SK-N-SH (cell line): ENCODE measurements at regions not wholly inside any gene's neighbourhood (a gene's known extent, or its start where the extent isn't known, plus 50 kb on each side); places are given as distances from the start of the nearest gene placed in this dataset.

Experiments used
- CTCF ChIA-PET: fragments of 300-600, 350-600 bp; formaldehyde crosslinking; extraction: SDS; loops from one replicate; lab custom pipeline; 2021; lab: Yijun Ruan, JAX
- POLR2A ChIA-PET: fragments of 350-600 bp; sonication (Branson Sonifier 250); formaldehyde crosslinking; extraction: SDS; loops from one replicate; lab custom pipeline; 2020; ENCODE audit warnings: antibody characterized with exemption, inconsistent platforms; lab: Yijun Ruan, JAX
- DNase-seq: peaks from one replicate; pipeline ENCODE4 v3.0.0; 2012
- H2AFZ ChIP-seq: fragments of 200-600 bp; sonication (generic); 2 replicates; pipeline ENCODE4 v1.8.1; 2016; ENCODE audit warnings: antibody characterized with exemption, mild to moderate bottlenecking, low read depth
- H3F3A ChIP-seq: fragments of 200-600 bp; sonication (generic); replicated peaks from 2 replicates; pipeline ENCODE3; 2016; ENCODE audit warnings: antibody characterized with exemption, mild to moderate bottlenecking; ENCODE audit not compliant: insufficient read depth
- H3K27ac ChIP-seq, 2 experiments: fragments of 200-500 bp in 1 of 2; fragments of 200-600 bp in 1 of 2; sonication (Bioruptor generic) in 1 of 2; sonication (generic), shearing (Covaris generic) in 1 of 2; 2 replicates each; pipeline versions ENCODE4 v1.5.1 to v1.6.1; 2014 to 2016; ENCODE audit warnings: low read depth in 2 of 2, inconsistent platforms in 1 of 2, low read length in 1 of 2, mild to moderate bottlenecking in 1 of 2, mixed read lengths in 1 of 2
- H3K27me3 ChIP-seq: fragments of 200-600 bp; sonication (generic), shearing (Covaris generic); 2 replicates; pipeline ENCODE4 v1.6.1; 2016; ENCODE audit warnings: mixed run types; ENCODE audit not compliant: insufficient read depth
- H3K36me3 ChIP-seq, 2 experiments: fragments of 200-500 bp in 1 of 2; fragments of 200-600 bp in 1 of 2; sonication (Bioruptor generic) in 1 of 2; sonication (generic) in 1 of 2; replicated peaks in 1 of 2; 2 replicates each; pipeline versions ENCODE3 to v1.5.1; 2014 to 2016; ENCODE audit warnings: low read length in 1 of 2, mild to moderate bottlenecking in 1 of 2; ENCODE audit not compliant: insufficient read depth in 2 of 2, control insufficient read depth in 1 of 2
- H3K4me1 ChIP-seq, 2 experiments: fragments of 200-500 bp in 1 of 2; fragments of 200-600 bp in 1 of 2; sonication (Bioruptor generic) in 1 of 2; sonication (generic), shearing (Covaris generic) in 1 of 2; 2 replicates each; pipeline versions ENCODE4 v1.5.1 to v1.6.1; 2014 to 2016; ENCODE audit warnings: low read depth in 1 of 2, low read length in 1 of 2, mixed run types in 1 of 2; ENCODE audit not compliant: insufficient read depth in 2 of 2, control insufficient read depth in 1 of 2
- H3K4me2 ChIP-seq: fragments of 200-600 bp; sonication (generic), shearing (Covaris generic); 2 replicates; pipeline ENCODE4 v1.6.1; 2017; ENCODE audit warnings: mixed run types
- H3K4me3 ChIP-seq, 2 experiments: fragments of 200-500 bp in 1 of 2; fragments of 200-600 bp in 1 of 2; sonication (Bioruptor generic) in 1 of 2; sonication (generic), shearing (Covaris generic) in 1 of 2; 2 replicates each; pipeline versions ENCODE4 v1.5.1 to v1.8.1; 2014 to 2016; ENCODE audit warnings: low read depth in 2 of 2, inconsistent platforms in 1 of 2, low read length in 1 of 2, mild to moderate bottlenecking in 1 of 2, mixed read lengths in 1 of 2, moderate library complexity in 1 of 2
- H3K79me2 ChIP-seq: fragments of 200-600 bp; sonication (generic); 2 replicates; pipeline ENCODE4 v1.8.1; 2017; ENCODE audit warnings: mild to moderate bottlenecking; ENCODE audit not compliant: insufficient read depth
- H3K9ac ChIP-seq: fragments of 200-600 bp; sonication (generic); 2 replicates; pipeline ENCODE4 v1.6.1; 2017; ENCODE audit warnings: mixed run types
- H3K9me2 ChIP-seq: fragments of 200-600 bp; sonication (generic); 2 replicates; pipeline ENCODE4 v1.6.1; 2017; ENCODE audit warnings: mixed run types
- H3K9me3 ChIP-seq: fragments of 200-600 bp; sonication (generic); 2 replicates; pipeline ENCODE4 v1.6.1; 2017; ENCODE audit warnings: mixed run types, mild to moderate bottlenecking, moderate library complexity
- H4K20me1 ChIP-seq: fragments of 200-600 bp; sonication (generic); 2 replicates; pipeline ENCODE4 v1.6.1; 2017; ENCODE audit warnings: mild to moderate bottlenecking, mixed run types; ENCODE audit not compliant: insufficient read depth
- CHD2 ChIP-seq: fragments of 150-350 bp; IDR thresholded peaks from 2 replicates; pipeline ENCODE4 v1.6.1; 2018; ENCODE audit warnings: low read length; ENCODE audit not compliant: partially characterized antibody
- FOSL2 ChIP-seq: IDR thresholded peaks from 2 replicates; pipeline ENCODE4 v1.4.0; 2012; ENCODE audit warnings: low read depth, mild to moderate bottlenecking, moderate library complexity, borderline replicate concordance
- GABPA ChIP-seq: IDR thresholded peaks from 2 replicates; pipeline ENCODE4 v1.4.0; 2012; ENCODE audit warnings: low read depth, mild to moderate bottlenecking
- GATA2 ChIP-seq: sonication (generic); formaldehyde crosslinking; IDR thresholded peaks from 2 replicates; pipeline ENCODE4 v1.5.0; 2020; ENCODE audit warnings: mild to moderate bottlenecking, missing genetic modification reagents
- JUND ChIP-seq: IDR thresholded peaks from 2 replicates; pipeline ENCODE4 v1.4.0; 2012
- NRF1 ChIP-seq: IDR thresholded peaks from 2 replicates; pipeline ENCODE4 v1.6.1; 2012; ENCODE audit warnings: low read depth, mild to moderate bottlenecking, low read length
- RAD21 ChIP-seq: IDR thresholded peaks from 2 replicates; pipeline ENCODE4 v1.6.1; 2012; ENCODE audit warnings: mild to moderate bottlenecking, low read length
- SIN3A ChIP-seq: IDR thresholded peaks from 2 replicates; pipeline ENCODE4 v1.6.1; 2012; ENCODE audit warnings: low read depth, mild to moderate bottlenecking, low read length, moderate library complexity, borderline replicate concordance
- SMC3 ChIP-seq: IDR thresholded peaks from 2 replicates; pipeline ENCODE4 v1.6.1; 2012; ENCODE audit warnings: low read depth, low read length, improper control_type of control experiment
- TAF1 ChIP-seq: IDR thresholded peaks from 2 replicates; pipeline ENCODE4 v1.6.1; 2012; ENCODE audit warnings: low read depth, mild to moderate bottlenecking, low read length, moderate library complexity, borderline replicate concordance
- TCF12 ChIP-seq: IDR thresholded peaks from 2 replicates; pipeline ENCODE4 v1.4.0; 2012
- TEAD4 ChIP-seq: IDR thresholded peaks from 2 replicates; pipeline ENCODE4 v1.4.0; 2012; ENCODE audit warnings: mild to moderate bottlenecking, borderline replicate concordance; ENCODE audit not compliant: insufficient read depth
- WGBS: methylation state at CpG from one replicate; pipeline ENCODE4 v1.1.6; 2017; ENCODE audit warnings: low lambda C conversion rate; 5-methylcytosine and 5-hydroxymethylcytosine counted together
- TF ChIP-seq, protein P1 (sequence below): fragments of 150-350 bp; IDR thresholded peaks from 2 replicates; pipeline ENCODE4 v1.6.1; 2016; ENCODE audit warnings: mild to moderate bottlenecking, low read depth, low read length
- TF ChIP-seq, protein P2 (sequence below): IDR thresholded peaks from 2 replicates; pipeline ENCODE4 v1.4.0; 2012; ENCODE audit warnings: low read depth
- TF ChIP-seq, protein P3 (sequence below): IDR thresholded peaks from 2 replicates; pipeline ENCODE4 v1.4.0; 2012; ENCODE audit warnings: low read depth, borderline replicate concordance
- TF ChIP-seq, protein P4 (sequence below): IDR thresholded peaks from 2 replicates; pipeline ENCODE4 v1.4.0; 2012; ENCODE audit warnings: low read depth, borderline replicate concordance
- TF ChIP-seq, protein P5 (sequence below): fragments of 200-600 bp; sonication (generic); IDR thresholded peaks from 2 replicates; pipeline ENCODE4 v1.6.1; 2017; ENCODE audit warnings: antibody characterized with exemption, mild to moderate bottlenecking, moderate library complexity

DNA sequence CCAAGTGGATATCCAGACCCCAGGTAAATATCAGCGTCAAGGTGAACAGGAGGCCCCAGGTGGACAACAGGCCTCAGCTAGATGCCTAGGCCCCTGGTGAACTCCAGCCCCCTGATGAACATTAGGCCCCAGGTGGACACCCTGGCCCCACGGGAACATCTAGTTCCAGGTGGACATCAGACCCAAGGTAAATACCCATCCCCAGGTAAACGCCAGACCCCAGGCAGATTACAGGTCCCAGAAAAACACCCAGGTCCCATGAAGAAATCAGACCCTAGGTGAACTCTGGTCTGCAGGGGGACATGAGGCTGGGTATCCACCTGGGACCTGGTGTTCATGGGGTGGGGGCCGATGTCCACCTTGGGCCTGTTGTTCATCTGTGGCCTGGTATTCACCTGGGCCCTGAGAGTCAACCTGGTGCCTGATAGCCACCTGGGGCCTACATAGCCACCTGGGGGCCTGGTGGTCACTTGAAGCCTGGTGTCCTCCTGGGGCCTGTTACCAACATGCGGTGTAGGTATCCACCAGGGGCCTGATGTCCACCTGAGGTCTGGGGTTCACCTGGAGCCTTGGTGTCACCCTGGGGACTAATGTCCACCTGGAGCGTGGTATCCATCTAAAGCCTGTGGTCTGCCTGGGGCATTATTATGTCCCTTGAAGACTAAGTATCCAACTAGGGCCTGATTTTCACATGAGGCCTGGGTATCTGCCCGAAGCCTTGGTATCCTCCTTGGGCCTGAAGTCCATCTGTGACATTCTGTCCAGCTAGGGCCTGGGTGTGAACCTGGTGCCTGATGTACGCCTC is 56.8 kb upstream of the SEPTIN5 start:
- no peak overlapping the region for H3K4me2 ChIP-seq
- POLR2A ChIA-PET = no interaction called here
- H2AFZ ChIP-seq = no peak overlapping the region
- TF ChIP-seq GABPA (no peak), CHD2 (no peak), JUND (no peak), SMC3 (no peak), GATA2 (no peak), RAD21 (no peak), TCF12 (no peak), SIN3A (no peak), FOSL2 (no peak), TEAD4 (no peak)
- TF ChIP-seq, protein P1, sequence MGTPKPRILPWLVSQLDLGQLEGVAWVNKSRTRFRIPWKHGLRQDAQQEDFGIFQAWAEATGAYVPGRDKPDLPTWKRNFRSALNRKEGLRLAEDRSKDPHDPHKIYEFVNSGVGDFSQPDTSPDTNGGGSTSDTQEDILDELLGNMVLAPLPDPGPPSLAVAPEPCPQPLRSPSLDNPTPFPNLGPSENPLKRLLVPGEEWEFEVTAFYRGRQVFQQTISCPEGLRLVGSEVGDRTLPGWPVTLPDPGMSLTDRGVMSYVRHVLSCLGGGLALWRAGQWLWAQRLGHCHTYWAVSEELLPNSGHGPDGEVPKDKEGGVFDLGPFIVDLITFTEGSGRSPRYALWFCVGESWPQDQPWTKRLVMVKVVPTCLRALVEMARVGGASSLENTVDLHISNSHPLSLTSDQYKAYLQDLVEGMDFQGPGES = no peak
- TF ChIP-seq, protein P2, sequence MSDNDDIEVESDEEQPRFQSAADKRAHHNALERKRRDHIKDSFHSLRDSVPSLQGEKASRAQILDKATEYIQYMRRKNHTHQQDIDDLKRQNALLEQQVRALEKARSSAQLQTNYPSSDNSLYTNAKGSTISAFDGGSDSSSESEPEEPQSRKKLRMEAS = no peak
- TF ChIP-seq, protein P3, sequence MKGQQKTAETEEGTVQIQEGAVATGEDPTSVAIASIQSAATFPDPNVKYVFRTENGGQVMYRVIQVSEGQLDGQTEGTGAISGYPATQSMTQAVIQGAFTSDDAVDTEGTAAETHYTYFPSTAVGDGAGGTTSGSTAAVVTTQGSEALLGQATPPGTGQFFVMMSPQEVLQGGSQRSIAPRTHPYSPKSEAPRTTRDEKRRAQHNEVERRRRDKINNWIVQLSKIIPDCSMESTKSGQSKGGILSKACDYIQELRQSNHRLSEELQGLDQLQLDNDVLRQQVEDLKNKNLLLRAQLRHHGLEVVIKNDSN = no peak
- TF ChIP-seq, all 33 proteins: peak for 0
- no peak overlapping the region for H3K9ac ChIP-seq
- H3K9me2 ChIP-seq = no peaks in the 10 kb centered on the region
- no peaks in the 10 kb centered on the region for H3K9me3 ChIP-seq
- CTCF ChIA-PET = no interaction called here
- no peak overlapping the region for H3K4me3 ChIP-seq
- DNase-seq = no peak
- no peaks in the 10 kb centered on the region; a peak in 1 of 4 replicates for H3K4me1 ChIP-seq
- WGBS = 74% methylated on average over 4 of the region's 8 CpGs
- H3K79me2 ChIP-seq = no peaks in the 10 kb centered on the region
- H3K27me3 ChIP-seq = no peaks in the 10 kb centered on the region
- H3K36me3 ChIP-seq = no peaks in the 10 kb centered on the region
- no peak overlapping the region for H3K27ac ChIP-seq
- H3F3A ChIP-seq = no peaks in the 10 kb centered on the region
- no peaks in the 10 kb centered on the region for H4K20me1 ChIP-seq

DNA sequence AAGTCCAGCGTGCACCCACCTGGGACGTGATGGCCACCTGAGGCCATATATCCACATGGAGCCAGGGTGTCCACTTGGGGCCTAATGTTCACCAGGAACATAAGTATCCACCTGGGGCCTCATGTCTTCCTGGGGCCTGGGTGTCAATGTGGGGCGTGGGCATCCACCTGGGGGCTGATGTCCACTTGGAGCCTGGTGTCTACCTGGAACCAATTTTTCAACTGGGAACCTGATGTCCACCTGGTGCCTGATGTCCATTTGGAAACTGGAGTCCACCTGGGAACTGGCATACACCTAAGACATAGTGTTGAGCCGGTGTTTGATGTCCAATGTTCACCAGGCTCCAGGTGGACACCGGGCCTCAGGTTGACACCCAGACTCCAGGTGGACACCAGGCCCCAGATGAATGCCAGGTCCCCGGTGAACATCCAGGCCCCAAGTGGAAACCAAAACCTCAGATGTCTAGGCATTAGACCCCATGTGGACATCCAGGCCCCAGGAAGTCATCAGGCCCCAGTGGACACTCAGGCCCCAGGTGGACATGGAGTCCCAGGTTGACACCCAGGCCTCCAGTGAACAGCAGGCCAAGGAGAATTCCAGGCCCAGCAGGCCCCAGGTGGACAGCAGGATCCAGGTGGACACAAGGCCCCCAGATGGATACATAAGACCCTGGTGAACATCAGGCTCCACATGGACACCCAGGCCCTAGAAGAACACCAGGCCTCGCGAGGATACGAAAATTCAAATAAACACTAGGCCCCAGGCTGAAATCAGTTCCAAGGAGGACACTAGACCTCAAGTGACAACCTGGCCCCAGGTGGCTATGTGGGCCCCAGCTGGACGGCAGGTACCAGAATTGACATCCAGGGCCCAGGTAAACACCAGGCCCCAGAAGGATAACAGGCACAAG is 56.0 kb upstream of the SEPTIN5 start:
- Histone ChIP-seq H3K4me2 (no peak overlapping the region), H3K9ac (no peak overlapping the region), H3F3A (no peaks in the 10 kb centered on the region), H3K9me3 (no peaks in the 10 kb centered on the region), H3K36me3 (no peaks in the 10 kb centered on the region), H3K4me3 (no peak overlapping the region), H3K27ac (no peak overlapping the region), H2AFZ (no peak overlapping the region), H3K79me2 (no peaks in the 10 kb centered on the region), H3K4me1 (peaks cover 3 to 4% of the 10 kb centered on the region in 2 experiments; a peak in 2 of 4 replicates), H4K20me1 (no peaks in the 10 kb centered on the region), H3K9me2 (no peaks in the 10 kb centered on the region), H3K27me3 (no peaks in the 10 kb centered on the region)
- POLR2A ChIA-PET = no interaction called here
- CTCF ChIA-PET = no interaction called here
- 88% methylated on average over 6 of the region's 10 CpGs for WGBS
- DNase-seq = no peak
- TF ChIP-seq, protein P3 = no peak
- TF ChIP-seq, protein P4, sequence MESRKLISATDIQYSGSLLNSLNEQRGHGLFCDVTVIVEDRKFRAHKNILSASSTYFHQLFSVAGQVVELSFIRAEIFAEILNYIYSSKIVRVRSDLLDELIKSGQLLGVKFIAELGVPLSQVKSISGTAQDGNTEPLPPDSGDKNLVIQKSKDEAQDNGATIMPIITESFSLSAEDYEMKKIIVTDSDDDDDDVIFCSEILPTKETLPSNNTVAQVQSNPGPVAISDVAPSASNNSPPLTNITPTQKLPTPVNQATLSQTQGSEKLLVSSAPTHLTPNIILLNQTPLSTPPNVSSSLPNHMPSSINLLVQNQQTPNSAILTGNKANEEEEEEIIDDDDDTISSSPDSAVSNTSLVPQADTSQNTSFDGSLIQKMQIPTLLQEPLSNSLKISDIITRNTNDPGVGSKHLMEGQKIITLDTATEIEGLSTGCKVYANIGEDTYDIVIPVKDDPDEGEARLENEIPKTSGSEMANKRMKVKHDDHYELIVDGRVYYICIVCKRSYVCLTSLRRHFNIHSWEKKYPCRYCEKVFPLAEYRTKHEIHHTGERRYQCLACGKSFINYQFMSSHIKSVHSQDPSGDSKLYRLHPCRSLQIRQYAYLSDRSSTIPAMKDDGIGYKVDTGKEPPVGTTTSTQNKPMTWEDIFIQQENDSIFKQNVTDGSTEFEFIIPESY = no peak
- TF ChIP-seq, protein P5, sequence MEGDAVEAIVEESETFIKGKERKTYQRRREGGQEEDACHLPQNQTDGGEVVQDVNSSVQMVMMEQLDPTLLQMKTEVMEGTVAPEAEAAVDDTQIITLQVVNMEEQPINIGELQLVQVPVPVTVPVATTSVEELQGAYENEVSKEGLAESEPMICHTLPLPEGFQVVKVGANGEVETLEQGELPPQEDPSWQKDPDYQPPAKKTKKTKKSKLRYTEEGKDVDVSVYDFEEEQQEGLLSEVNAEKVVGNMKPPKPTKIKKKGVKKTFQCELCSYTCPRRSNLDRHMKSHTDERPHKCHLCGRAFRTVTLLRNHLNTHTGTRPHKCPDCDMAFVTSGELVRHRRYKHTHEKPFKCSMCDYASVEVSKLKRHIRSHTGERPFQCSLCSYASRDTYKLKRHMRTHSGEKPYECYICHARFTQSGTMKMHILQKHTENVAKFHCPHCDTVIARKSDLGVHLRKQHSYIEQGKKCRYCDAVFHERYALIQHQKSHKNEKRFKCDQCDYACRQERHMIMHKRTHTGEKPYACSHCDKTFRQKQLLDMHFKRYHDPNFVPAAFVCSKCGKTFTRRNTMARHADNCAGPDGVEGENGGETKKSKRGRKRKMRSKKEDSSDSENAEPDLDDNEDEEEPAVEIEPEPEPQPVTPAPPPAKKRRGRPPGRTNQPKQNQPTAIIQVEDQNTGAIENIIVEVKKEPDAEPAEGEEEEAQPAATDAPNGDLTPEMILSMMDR = no peak
- no peak for TF ChIP-seq TAF1
- no peak for TF ChIP-seq GATA2
- TF ChIP-seq, protein P1 = no peak
- TF ChIP-seq NRF1 = no peak
